GM23338 (cell line): ENCODE measurements at regions not wholly inside any gene's neighbourhood (a gene's known extent, or its start where the extent isn't known, plus 50 kb on each side); places are given as distances from the start of the nearest gene placed in this dataset.

Experiments used
- ATAC-seq: fragments of 200-7000 bp; cut with Tn5 transposase; 3 replicates; pipeline ENCODE4 v1.9.1; 2020
- DNase-seq: peaks from one replicate; pipeline ENCODE4 v3.0.0-alpha.2; 2015; ENCODE audit warnings: low spot score
- H2AFZ ChIP-seq: fragments of 200-600 bp; sonication (generic); 2 replicates; pipeline ENCODE4 v1.8.0; 2016; ENCODE audit warnings: antibody characterized with exemption, mild to moderate bottlenecking, moderate library complexity
- H3F3A ChIP-seq: fragments of 200-600 bp; sonication (generic); replicated peaks from 2 replicates; pipeline ENCODE4 v1.8.0; 2017; ENCODE audit warnings: antibody characterized with exemption, mixed run types, low read depth
- H3K27ac ChIP-seq: fragments of 200-600 bp; sonication (generic); 2 replicates; pipeline ENCODE4 v1.6.1; 2016; ENCODE audit warnings: low read depth
- H3K27me3 ChIP-seq: fragments of 200-600 bp; sonication (generic); 2 replicates; pipeline ENCODE4 v1.8.0; 2016; ENCODE audit warnings: mild to moderate bottlenecking, mixed run types, moderate library complexity; ENCODE audit not compliant: insufficient read depth
- H3K36me3 ChIP-seq: fragments of 200-600 bp; sonication (generic); 2 replicates; pipeline ENCODE4 v1.8.0; 2016; ENCODE audit warnings: mild to moderate bottlenecking; ENCODE audit not compliant: insufficient read depth
- H3K4me1 ChIP-seq: fragments of 200-600 bp; sonication (generic); 2 replicates; pipeline ENCODE4 v1.8.0; 2016; ENCODE audit warnings: mild to moderate bottlenecking, moderate library complexity; ENCODE audit not compliant: insufficient read depth
- H3K4me2 ChIP-seq: fragments of 200-600 bp; sonication (generic); 2 replicates; pipeline ENCODE4 v1.7.1; 2017; ENCODE audit warnings: mixed run types
- H3K4me3 ChIP-seq: fragments of 200-600 bp; sonication (generic); 2 replicates; pipeline ENCODE4 v1.6.1; 2016; ENCODE audit warnings: mixed run types
- H3K79me2 ChIP-seq: fragments of 200-600 bp; sonication (generic); replicated peaks from 2 replicates; pipeline ENCODE4 v1.8.0; 2017; ENCODE audit warnings: mild to moderate bottlenecking; ENCODE audit not compliant: insufficient read depth
- H3K9me2 ChIP-seq: fragments of 200-600 bp; sonication (generic); 2 replicates; pipeline ENCODE4 v1.8.0; 2017; ENCODE audit not compliant: insufficient read depth
- H4K20me1 ChIP-seq: fragments of 200-600 bp; sonication (generic); replicated peaks from 2 replicates; pipeline ENCODE4 v1.8.0; 2017; ENCODE audit warnings: mild to moderate bottlenecking; ENCODE audit not compliant: insufficient read depth
- H3K27ac Mint-ChIP-seq: 2 replicates; pipeline ENCODE4 v1.8.0; 2020; ENCODE audit warnings: inconsistent platforms, mild to moderate bottlenecking, moderate library complexity, mixed read lengths
- H3K27me3 Mint-ChIP-seq: 3 replicates; pipeline ENCODE4 v1.8.0; 2022; ENCODE audit warnings: low read depth, mild to moderate bottlenecking, moderate library complexity, mixed read lengths, inconsistent platforms; ENCODE audit not compliant: insufficient read depth, poor library complexity
- H3K36me3 Mint-ChIP-seq: 3 replicates; pipeline ENCODE4 v1.8.0; 2021; ENCODE audit warnings: low read depth, mild to moderate bottlenecking, inconsistent platforms, moderate library complexity, mixed read lengths
- H3K4me1 Mint-ChIP-seq: 3 replicates; pipeline ENCODE4 v1.8.0; 2020; ENCODE audit warnings: mild to moderate bottlenecking, inconsistent platforms, mixed read lengths
- H3K4me3 Mint-ChIP-seq: 3 replicates; pipeline ENCODE4 v1.8.0; 2021; ENCODE audit warnings: moderate library complexity, mild to moderate bottlenecking, inconsistent platforms, mixed read lengths
- H3K9me3 Mint-ChIP-seq: 3 replicates; pipeline ENCODE4 v1.8.0; 2020; ENCODE audit warnings: moderate library complexity, mild to moderate bottlenecking, inconsistent platforms, mixed read lengths
- CREB1 ChIP-seq: fragments of 250-450 bp; sonication (Bioruptor Pico); IDR thresholded peaks from 2 replicates; pipeline ENCODE4 v1.5.0; 2020; ENCODE audit warnings: low read depth, mild to moderate bottlenecking, moderate library complexity
- CTCF ChIP-seq, 2 experiments: fragments of 200-600 bp in 1 of 2; sonication (generic) in 1 of 2; conservative IDR thresholded peaks; 2 replicates each; pipeline versions ENCODE4 v1.5.1 to v1.6.1; 2016 to 2017; ENCODE audit warnings: antibody characterized with exemption in 2 of 2, low read depth in 2 of 2, mild to moderate bottlenecking in 2 of 2, moderate library complexity in 1 of 2
- ETS1 ChIP-seq: IDR thresholded peaks from 2 replicates; pipeline ENCODE4 v1.6.1; 2016; ENCODE audit warnings: antibody characterized with exemption
- EZH2 ChIP-seq: fragments of 200-600 bp; sonication (generic); IDR thresholded peaks from one replicate; pipeline ENCODE4 v1.8.0; 2017; ENCODE audit warnings: antibody characterized with exemption, mild to moderate bottlenecking, low read depth; ENCODE audit not compliant: unreplicated experiment
- EZH2phosphoT487 ChIP-seq: fragments of 200-600 bp; sonication (generic); IDR thresholded peaks from one replicate; pipeline ENCODE4 v1.8.1; 2018; ENCODE audit warnings: antibody characterized with exemption; ENCODE audit not compliant: unreplicated experiment
- JUNB ChIP-seq: IDR thresholded peaks from one replicate; pipeline ENCODE4 v1.6.1; 2016; ENCODE audit warnings: antibody characterized with exemption; ENCODE audit not compliant: unreplicated experiment
- NANOG ChIP-seq: IDR thresholded peaks from 2 replicates; pipeline ENCODE4 v1.6.1; 2016; ENCODE audit warnings: antibody characterized with exemption, borderline replicate concordance
- POLR2AphosphoS5 ChIP-seq: IDR thresholded peaks from 2 replicates; pipeline ENCODE4 v1.6.1; 2016; ENCODE audit warnings: antibody characterized with exemption, low read depth
- REST ChIP-seq: IDR thresholded peaks from one replicate; pipeline ENCODE4 v1.6.1; 2018; ENCODE audit warnings: antibody characterized with exemption; ENCODE audit not compliant: unreplicated experiment
- STAT1 ChIP-seq: IDR thresholded peaks from one replicate; pipeline ENCODE4 v1.6.1; 2016; ENCODE audit warnings: antibody characterized with exemption; ENCODE audit not compliant: unreplicated experiment
- ZNF114 ChIP-seq: fragments of 250-450 bp; sonication (Bioruptor Pico); IDR thresholded peaks from 2 replicates; pipeline ENCODE4 v1.5.0; 2020; ENCODE audit warnings: mild to moderate bottlenecking, moderate library complexity
- ZNF331 ChIP-seq: fragments of 250-450 bp; sonication (Bioruptor Pico); IDR thresholded peaks from 2 replicates; pipeline ENCODE4 v1.5.0; 2020; ENCODE audit warnings: low read depth, mild to moderate bottlenecking, moderate library complexity
- ZNF462 ChIP-seq: fragments of 250-450 bp; sonication (Bioruptor Pico); IDR thresholded peaks from 2 replicates; pipeline ENCODE4 v1.5.0; 2020; ENCODE audit warnings: mild to moderate bottlenecking, moderate library complexity

GRCh38 chr6:18327626-18328025 is 59.5 kb upstream of the RNF144B start:
- Histone ChIP-seq H3F3A (no peaks in the 10 kb centered on the region), H3K4me3 (no peak overlapping the region), H3K27ac (no peak overlapping the region), H3K36me3 (no peaks in the 10 kb centered on the region), H3K9me2 (no peaks in the 10 kb centered on the region), H3K4me1 (peaks cover 13% of the 10 kb centered on the region), H3K79me2 (no peaks in the 10 kb centered on the region), H3K4me2 (no peak overlapping the region), H3K27me3 (no peaks in the 10 kb centered on the region), H4K20me1 (no peaks in the 10 kb centered on the region), H2AFZ (no peak overlapping the region)
- Mint-ChIP-seq H3K36me3 (no peaks in the 10 kb centered on the region), H3K4me1 (peaks cover 29% of the 10 kb centered on the region), H3K27me3 (no peaks in the 10 kb centered on the region), H3K9me3 (no peaks in the 10 kb centered on the region; the same call in 2 of the 3 replicates), H3K27ac (no peak overlapping the region), H3K4me3 (no peak overlapping the region)
- TF ChIP-seq REST (no peak), STAT1 (no peak), EZH2 (no peak), ZNF114 (CRISPR knock-in tag) (no peak), NANOG (no peak), POLR2AphosphoS5 (no peak), JUNB (no peak), ZNF331 (CRISPR knock-in tag) (no peak), ZNF462 (CRISPR knock-in tag) (no peak), CREB1 (CRISPR knock-in tag) (no peak), EZH2phosphoT487 (no peak), CTCF (conservative IDR thresholded peaks at IDR 0.05; ENCODE audit: low read depth in 2 of 2) (no peak), ETS1 (no peak)
- DNase-seq (peak; percentile 75), ATAC-seq (peak; percentile 85)
